ENCODE measurements at regions not wholly inside any gene's neighbourhood (a gene's known extent, or its start where the extent isn't known, plus 50 kb on each side); places are given as distances from the start of the nearest gene placed in this dataset.
"Not testable (repeated sequence)": the region's sequence is repeated elsewhere in the genome, so short reads cannot be mapped to it uniquely, and the experiment has no call there.

GRCh38 chr22:22811016-22812009 is 76.3 kb upstream of the IGLL5 start:
- no peak for DNase-seq

GRCh38 chr22:22812031-22812905 is 75.3 kb upstream of the IGLL5 start:
- DNase-seq = no peak

- DNase-seq = no peak
Observed at GRCh38 chr22:22813126-22814075, 74.2 kb upstream of the IGLL5 start.

GRCh38 chr22:22814666-22815396 is 72.8 kb upstream of the IGLL5 start:
- DNase-seq = no peak

- no peak for DNase-seq
Observed at GRCh38 chr22:22815397-22816170, 72.0 kb upstream of the IGLL5 start.

GRCh38 chr22:22816171-22816514 is 71.5 kb upstream of the IGLL5 start:
- DNase-seq = no peak

- DNase-seq = no peak
Observed at GRCh38 chr22:22816766-22817410, 70.7 kb upstream of the IGLL5 start.

- DNase-seq = no peak
Observed at GRCh38 chr22:22817468-22818201, 70.0 kb upstream of the IGLL5 start.

GRCh38 chr22:22818202-22818538 is 69.4 kb upstream of the IGLL5 start:
- DNase-seq = no peak

GRCh38 chr22:22818861-22819855 is 68.5 kb upstream of the IGLL5 start:
- DNase-seq = no peak

- no peak for DNase-seq
Observed at GRCh38 chr22:22820076-22820475, 67.5 kb upstream of the IGLL5 start.

GRCh38 chr22:22820626-22821025 is 67.0 kb upstream of the IGLL5 start:
- DNase-seq = no peak

GRCh38 chr22:22821340-22821739 is 66.3 kb upstream of the IGLL5 start:
- DNase-seq = no peak

- no peak for DNase-seq
Observed at GRCh38 chr22:22822106-22822505, 65.5 kb upstream of the IGLL5 start.

GRCh38 chr22:22822553-22822952 is 65.1 kb upstream of the IGLL5 start:
- not testable (repeated sequence) for DNase-seq

- no peak for DNase-seq
Observed at GRCh38 chr22:22823131-22823810, 64.3 kb upstream of the IGLL5 start.

GRCh38 chr22:22824340-22825212 is 63.0 kb upstream of the IGLL5 start:
- no peak for DNase-seq
